ENCODE measurements at regions not wholly inside any gene's neighbourhood (a gene's known extent, or its start where the extent isn't known, plus 50 kb on each side); places are given as distances from the start of the nearest gene placed in this dataset.
A peak's percentile ranks its signal among the peaks of the same experiment; 100 is the strongest.

DNA sequence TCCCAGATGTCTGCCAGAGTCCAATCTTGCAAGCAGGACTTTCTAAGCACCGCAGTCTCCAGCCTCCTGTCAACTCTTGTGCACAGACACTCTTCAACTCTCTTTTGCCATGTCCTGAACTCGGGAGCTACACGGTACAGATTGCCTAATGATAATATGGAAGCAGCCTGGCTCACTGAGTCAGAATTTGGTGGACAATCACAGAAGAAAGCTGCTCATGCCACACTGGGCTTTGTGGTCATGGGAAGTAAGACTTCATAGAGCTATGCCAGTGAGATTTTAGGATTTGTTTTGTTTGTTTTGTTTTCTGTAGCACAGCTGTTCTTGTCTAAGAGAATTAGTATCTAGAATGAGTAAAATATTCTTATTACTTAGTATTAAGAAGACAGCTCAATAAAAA lies 144.1 kb upstream of the PRSS58 start:
- DNase-seq = no peak
- Mint-ChIP-seq H3K9me3 (ENCODE audit: unreplicated experiment) (peaks cover 2% of the 10 kb centered on the region), H3K27ac (ENCODE audit: unreplicated experiment) (no peak overlapping the region), H3K36me3 (ENCODE audit: unreplicated experiment) (no peaks in the 10 kb centered on the region), H3K27me3 (ENCODE audit: unreplicated experiment) (no peaks in the 10 kb centered on the region), H3K4me3 (ENCODE audit: unreplicated experiment) (no peak overlapping the region), H3K4me1 (ENCODE audit: low read depth, unreplicated experiment) (peaks cover 1% of the 10 kb centered on the region)
- TF ChIP-seq, protein P1, sequence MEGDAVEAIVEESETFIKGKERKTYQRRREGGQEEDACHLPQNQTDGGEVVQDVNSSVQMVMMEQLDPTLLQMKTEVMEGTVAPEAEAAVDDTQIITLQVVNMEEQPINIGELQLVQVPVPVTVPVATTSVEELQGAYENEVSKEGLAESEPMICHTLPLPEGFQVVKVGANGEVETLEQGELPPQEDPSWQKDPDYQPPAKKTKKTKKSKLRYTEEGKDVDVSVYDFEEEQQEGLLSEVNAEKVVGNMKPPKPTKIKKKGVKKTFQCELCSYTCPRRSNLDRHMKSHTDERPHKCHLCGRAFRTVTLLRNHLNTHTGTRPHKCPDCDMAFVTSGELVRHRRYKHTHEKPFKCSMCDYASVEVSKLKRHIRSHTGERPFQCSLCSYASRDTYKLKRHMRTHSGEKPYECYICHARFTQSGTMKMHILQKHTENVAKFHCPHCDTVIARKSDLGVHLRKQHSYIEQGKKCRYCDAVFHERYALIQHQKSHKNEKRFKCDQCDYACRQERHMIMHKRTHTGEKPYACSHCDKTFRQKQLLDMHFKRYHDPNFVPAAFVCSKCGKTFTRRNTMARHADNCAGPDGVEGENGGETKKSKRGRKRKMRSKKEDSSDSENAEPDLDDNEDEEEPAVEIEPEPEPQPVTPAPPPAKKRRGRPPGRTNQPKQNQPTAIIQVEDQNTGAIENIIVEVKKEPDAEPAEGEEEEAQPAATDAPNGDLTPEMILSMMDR (IDR thresholded peaks at IDR 0.05; ENCODE audit: partially characterized antibody, unreplicated experiment) = no peak

DNA sequence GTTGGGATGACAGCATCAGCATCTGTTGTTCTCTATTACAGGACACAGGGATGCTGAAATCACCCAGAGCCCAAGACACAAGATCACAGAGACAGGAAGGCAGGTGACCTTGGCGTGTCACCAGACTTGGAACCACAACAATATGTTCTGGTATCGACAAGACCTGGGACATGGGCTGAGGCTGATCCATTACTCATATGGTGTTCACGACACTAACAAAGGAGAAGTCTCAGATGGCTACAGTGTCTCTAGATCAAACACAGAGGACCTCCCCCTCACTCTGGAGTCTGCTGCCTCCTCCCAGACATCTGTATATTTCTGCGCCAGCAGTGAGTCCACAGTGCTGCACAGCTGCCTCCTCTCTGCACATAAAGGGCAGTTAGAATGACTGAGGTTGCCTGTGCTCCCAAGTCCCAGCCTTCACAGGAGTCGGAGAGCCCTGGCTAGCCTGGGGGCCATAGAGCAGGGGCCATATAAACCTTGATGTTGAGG lies 142.2 kb upstream of the PRSS58 start:
- H3K4me3 Mint-ChIP-seq (ENCODE audit: unreplicated experiment) = no peak overlapping the region
- peaks cover 1% of the 10 kb centered on the region for H3K4me1 Mint-ChIP-seq (ENCODE audit: low read depth, unreplicated experiment)
- no peak for DNase-seq
- H3K27ac Mint-ChIP-seq (ENCODE audit: unreplicated experiment) = no peak overlapping the region
- peaks cover 2% of the 10 kb centered on the region for H3K9me3 Mint-ChIP-seq (ENCODE audit: unreplicated experiment)
- TF ChIP-seq, protein P1 (IDR thresholded peaks at IDR 0.05; ENCODE audit: partially characterized antibody, unreplicated experiment) = no peak
- no peaks in the 10 kb centered on the region for H3K27me3 Mint-ChIP-seq (ENCODE audit: unreplicated experiment)
- H3K36me3 Mint-ChIP-seq (ENCODE audit: unreplicated experiment) = no peaks in the 10 kb centered on the region

DNA sequence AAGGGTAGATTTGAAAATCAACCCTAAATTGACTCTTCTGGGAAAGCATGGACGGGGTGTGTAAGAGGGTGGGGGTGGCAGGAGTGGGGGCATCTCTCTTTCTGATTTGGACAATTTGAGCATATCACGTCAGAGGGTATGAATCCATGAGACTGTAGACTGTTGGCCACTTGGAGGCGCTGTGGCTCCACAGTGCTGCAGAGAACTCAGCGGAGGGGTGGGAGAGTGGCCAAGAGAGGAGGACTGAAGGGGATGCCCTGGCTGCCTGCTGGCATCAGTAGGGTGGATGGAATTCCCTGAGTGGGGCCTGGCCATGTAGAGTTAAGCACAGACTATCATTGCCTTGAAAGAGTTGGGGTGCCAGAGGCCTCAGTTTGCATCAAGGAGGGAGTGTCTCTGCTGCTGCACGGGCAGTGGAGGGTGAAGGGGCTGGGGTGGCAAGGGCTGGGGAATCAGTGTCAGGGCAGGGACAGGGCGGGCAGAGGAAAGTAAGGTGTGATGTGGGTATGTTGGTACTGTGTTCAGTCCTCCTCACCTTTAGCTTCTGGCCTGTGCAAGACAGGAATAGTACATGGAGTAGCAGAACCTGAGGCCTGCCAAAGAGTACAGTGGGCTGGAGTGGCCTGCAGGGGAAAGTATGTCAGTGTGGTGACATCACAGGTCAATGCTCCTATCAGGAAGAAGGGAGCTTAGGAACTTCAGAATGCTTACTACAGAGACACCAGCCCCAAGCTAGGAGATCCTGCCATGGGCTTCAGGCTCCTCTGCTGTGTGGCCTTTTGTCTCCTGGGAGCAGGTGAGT lies 133.5 kb upstream of the PRSS58 start:
- Mint-ChIP-seq H3K36me3 (ENCODE audit: unreplicated experiment) (no peaks in the 10 kb centered on the region), H3K4me1 (ENCODE audit: low read depth, unreplicated experiment) (peaks cover 19% of the 10 kb centered on the region), H3K27me3 (ENCODE audit: unreplicated experiment) (peaks cover 1% of the 10 kb centered on the region), H3K27ac (ENCODE audit: unreplicated experiment) (no peak overlapping the region), H3K4me3 (ENCODE audit: unreplicated experiment) (no peak overlapping the region), H3K9me3 (ENCODE audit: unreplicated experiment) (no peaks in the 10 kb centered on the region)
- TF ChIP-seq, protein P1 (IDR thresholded peaks at IDR 0.05; ENCODE audit: partially characterized antibody, unreplicated experiment) = peak; percentile 66
- DNase-seq = peak; percentile 88

DNA sequence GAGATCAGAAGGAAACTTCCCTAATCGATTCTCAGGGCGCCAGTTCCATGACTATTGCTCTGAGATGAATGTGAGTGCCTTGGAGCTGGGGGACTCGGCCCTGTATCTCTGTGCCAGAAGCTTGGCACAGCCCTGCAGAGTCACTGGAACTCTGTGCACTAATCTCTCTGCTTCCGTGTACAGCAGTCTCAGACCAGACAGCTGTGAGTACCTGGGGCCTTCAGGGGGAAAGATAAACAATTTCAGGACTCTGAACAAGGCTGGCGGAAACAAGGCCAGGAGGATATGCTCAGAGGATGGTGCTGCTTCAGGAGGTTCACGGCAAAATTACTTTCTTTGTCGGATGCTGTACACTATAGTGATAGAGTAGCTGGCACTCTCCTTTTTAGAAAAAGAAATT lies 131.7 kb upstream of the PRSS58 start:
- peaks cover 33% of the 10 kb centered on the region for H3K4me1 Mint-ChIP-seq (ENCODE audit: low read depth, unreplicated experiment)
- H3K9me3 Mint-ChIP-seq (ENCODE audit: unreplicated experiment) = no peaks in the 10 kb centered on the region
- no peak for DNase-seq
- peaks cover 1% of the 10 kb centered on the region for H3K27me3 Mint-ChIP-seq (ENCODE audit: unreplicated experiment)
- peak overlapping the region; percentile 4 for H3K4me3 Mint-ChIP-seq (ENCODE audit: unreplicated experiment)
- TF ChIP-seq, protein P1 (IDR thresholded peaks at IDR 0.05; ENCODE audit: partially characterized antibody, unreplicated experiment) = no peak
- H3K36me3 Mint-ChIP-seq (ENCODE audit: unreplicated experiment) = no peaks in the 10 kb centered on the region
- H3K27ac Mint-ChIP-seq (ENCODE audit: unreplicated experiment) = peak overlapping the region; percentile 16
